Caki2 (cell line): ENCODE measurements at regions not wholly inside any gene's neighbourhood (a gene's known extent, or its start where the extent isn't known, plus 50 kb on each side); places are given as distances from the start of the nearest gene placed in this dataset.
A peak's percentile ranks its signal among the peaks of the same experiment; 100 is the strongest.

Experiments
- DNase-seq: peaks from one replicate; pipeline ENCODE4 v3.0.0-alpha.2; 2015; ENCODE audit warnings: low read depth
- in situ Hi-C: cut with HindIII; loops from 2 replicates; pipeline ENCODE4 v1.10.0; 2016; ENCODE audit warnings: low sequenced_read_pairs, low pct_unique_long_range_greater_than_20kb, mixed read lengths

DNA sequence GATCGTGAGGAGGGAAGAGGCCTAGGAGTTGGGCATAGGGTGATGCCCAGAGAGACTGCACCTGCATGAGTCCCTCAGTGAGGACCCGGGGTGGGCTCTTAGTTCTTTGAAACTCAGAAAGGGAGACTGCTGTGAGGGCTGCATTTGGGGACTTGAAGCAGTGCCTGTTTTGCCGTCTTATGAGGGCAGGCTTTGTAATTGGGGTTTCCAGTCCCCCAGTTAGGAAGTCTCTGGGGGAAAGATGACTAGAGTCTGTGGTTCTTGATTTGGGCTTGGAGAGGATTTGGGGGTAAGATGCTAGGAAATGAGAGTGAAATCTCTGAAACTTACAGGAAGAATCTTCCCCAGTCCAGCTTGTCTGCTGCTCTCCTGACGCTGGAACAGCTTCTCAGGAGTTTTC is 99.6 kb downstream of the ARF6 start:
- in situ Hi-C loops: no loop called here

DNA sequence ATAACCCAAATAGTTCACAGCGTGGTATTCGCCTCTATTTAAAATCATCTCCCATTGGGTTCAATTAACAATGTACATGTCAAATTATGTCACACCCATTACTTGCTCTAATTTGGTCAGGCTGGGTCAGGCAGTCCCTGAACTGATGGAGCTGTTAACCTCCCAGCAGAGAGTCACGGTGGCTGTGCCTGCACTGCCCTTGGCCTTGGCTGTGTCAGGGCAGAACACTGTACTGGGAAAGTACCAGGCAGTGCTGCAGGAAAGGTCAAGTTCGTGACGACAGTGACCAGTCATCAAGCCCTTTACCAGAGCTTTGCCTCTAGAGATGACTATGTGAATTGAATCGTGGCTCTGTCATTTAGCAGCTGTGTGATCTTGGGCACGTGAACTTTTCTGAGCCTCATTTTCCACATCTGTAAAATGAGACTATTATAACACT is 100.0 kb downstream of the ARF6 start:
- DNase-seq: peak; percentile 78
- in situ Hi-C loops: no loop called here

More for the DNA sequence above, 99.6 kb downstream of the ARF6 start:
- DNase-seq: no peak

DNA sequence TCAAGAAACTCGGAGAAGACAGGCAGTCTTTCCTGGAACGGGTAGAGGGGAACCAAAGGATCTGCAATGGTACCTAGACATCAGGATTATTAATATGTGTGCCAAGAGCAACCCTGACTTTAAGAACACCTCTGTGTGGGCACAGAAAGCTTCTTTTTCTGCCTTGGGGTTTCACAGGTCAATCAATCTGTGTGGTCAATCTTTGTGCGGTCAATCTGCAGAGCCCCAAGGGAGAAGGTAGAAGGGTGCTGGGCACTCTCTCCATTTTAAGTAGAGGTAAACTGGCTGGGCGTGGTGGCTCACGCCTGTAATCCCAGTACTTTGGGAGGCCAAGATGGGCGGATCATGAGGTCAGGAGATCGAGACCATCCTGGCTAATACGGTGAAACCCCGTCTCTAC is 100.7 kb downstream of the ARF6 start:
- in situ Hi-C loops: no loop called here
- DNase-seq: no peak

DNA sequence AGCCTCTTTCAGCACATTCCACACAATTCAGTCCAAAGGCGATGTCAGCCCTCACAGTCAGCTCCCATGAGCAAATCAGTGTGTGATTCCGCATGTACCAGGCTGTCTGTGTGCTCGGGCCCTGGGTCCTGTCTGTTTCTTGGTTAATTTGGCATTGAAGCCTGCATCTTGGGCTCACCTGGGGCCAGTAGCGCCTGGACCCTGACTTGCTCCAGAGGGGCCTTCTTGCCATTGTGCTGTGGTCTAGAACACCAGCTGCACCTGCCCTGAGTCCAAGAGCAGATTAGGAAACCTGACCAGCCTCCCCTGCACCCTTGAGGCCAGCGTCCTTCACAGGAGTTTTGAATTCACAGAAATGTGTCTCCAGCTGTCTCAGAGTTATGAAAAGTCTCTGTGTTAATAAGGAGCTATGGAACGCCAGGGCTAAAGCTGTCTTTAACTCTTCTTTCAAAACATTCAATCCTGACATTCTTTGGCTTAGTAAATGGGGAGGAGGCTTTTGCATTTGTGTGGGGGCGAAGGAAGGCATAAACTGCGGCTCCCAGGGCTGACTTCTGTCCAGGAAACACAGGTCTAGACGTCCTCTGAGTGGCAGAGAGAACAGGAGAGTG is 102.2 kb downstream of the ARF6 start:
- in situ Hi-C loops: no loop called here
- no peak for DNase-seq

DNA sequence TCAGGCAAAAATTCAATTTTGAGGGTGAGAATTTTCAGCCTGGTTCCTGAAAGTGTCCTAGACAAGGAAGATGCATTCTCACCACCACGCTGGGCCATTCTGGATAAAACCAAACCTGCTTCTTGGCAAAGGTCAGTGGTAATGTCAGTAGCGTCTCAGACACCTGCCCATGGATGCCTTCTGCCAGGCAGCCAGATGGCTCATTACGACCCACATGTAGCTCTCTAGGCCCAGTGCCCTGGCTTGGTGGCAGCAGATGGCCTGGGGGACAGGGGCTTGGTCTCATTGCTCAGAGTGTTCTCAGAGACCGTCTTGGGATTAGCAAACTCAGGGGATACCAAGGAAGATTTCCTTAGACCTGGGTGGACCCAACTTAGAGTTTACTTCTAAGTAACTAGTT is 105.1 kb downstream of the ARF6 start:
- in situ Hi-C loops: no loop called here
- no peak for DNase-seq

DNA sequence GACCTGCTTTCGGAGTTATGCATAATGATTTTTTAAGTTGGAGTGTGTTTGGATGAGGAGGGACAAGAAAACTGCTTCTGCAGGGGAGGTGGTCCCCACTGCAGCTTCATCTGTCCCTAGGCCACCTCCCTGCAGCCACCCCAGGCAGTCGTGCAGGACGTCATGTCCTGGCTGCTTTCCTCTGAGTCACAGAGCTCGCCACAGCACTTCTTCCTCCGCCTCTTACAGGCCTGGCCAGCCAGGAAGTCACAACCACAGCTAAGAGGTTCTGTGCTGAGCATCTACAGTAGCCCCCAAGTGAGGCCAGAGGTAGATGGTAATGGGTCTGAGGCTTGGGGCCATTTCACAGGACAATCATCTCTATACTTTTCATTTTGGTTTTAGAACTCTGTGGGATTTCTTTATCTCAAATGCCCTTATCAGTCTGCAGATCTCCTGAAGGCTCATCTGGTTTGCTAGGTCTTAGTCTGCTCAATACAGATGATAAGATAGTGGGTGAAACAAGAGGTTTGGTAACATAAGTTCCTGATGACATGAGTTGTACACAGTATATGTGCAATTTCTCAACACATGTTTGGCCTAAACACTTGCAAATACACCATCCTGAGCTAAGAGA is 106.4 kb downstream of the ARF6 start:
- peak; percentile 83 for DNase-seq
- in situ Hi-C loops: no loop called here

DNA sequence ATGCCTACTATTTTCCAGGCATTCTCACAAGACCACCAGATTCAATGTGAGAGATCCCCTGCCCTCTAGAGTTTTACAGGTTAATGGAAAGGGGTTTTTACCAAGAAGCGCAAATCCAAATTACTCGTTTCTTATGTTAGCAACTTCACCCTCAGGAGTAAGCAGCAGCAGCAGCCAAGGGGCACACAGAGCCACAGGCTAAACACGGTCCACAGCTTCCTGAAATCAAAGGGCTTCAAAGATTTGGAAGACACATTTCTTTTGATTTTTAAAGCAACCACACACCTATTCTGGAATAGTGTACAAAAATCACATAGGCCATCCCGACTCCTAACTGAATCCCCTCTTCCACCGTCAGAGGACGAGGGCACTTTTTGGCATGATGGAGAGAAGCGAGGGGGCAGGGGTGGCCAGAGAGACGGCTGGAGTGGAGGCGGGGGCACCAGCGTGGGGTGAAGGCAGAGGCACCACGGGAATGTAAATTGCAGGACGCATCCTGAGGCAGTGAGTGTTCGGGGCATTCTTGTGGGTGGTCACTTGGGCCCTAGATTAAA is 107.0 kb downstream of the ARF6 start:
- DNase-seq: no peak
- in situ Hi-C loops: no loop called here

DNA sequence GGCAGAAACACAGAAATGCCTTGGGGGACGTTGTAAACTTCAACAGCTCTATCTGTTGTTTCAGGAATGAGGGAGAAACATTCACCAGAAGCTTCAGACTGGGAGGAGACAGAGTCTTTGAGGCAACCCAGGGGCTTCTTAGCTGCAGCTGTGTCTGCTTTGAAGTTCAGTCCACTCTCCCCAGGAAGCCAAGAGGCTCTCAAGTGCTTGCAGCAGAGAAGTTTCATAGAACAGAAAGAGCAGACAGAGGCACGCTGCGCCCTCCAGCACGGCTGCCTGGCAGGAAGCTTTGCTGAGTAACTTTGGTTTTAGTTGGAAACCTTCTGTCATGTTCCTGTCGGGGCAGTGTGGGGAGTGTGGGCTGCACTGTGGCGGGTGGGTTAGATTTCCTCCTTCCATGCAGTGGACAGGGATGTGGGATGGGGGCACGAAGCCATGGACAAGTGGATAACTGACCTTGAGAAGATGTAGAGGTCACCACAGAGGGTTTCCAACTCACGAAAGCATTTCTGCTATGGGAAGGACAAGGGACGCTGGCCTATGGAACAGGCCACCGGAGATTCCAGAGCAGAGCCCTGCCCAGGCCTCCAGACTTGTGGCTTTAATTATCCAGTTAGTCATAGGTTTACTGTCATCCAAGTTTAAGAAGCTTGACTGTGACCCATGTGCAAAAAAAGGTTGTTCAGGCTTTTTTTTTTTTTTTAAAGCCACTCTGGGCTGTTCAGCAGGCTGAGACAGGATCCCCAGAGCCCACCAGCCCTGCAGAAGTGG is 107.7 kb downstream of the ARF6 start:
- in situ Hi-C loops: no loop called here
- peak; percentile 87 for DNase-seq

DNA sequence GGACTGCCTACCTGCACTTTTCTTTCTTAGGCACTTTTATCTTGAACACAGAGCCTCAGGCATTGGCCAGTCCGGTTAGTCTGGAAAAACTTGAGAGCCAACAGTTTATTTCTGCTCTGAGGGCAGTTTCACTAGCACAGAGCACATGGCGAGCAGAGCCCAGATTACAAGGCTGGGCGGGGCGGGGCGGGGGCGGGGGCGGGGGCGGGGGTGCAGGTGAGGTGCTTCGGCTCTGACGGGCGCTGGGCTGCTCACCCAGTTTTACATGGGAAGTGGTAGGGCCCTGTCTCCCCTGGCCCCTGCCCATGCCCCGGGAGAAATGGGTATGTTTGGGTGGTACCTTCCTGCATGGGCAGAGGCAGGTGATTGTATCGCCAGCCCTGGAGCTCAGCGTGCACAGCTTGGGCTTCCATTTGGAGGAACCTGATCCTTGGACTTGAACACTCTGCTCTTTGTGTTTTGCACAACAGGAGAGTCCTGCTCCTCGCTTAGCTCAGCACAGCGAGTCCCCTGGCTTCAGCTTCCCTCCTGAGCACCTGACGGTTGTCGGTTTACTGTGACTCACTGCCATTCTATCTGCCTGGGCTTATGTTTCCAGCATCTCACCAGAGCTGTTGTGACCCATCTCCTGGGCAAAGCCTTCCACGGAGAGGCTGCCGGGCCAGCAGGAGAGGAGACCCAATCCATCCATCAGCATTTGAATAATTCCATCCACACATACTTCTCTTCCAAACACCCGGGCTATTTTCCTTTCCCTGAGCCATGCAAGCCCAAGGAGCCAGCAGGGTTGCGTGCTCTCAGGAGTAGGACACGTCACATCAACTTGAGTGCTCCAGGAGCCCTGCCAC is 108.5 kb downstream of the ARF6 start:
- in situ Hi-C loops: no loop called here
- DNase-seq: peak; percentile 85

DNA sequence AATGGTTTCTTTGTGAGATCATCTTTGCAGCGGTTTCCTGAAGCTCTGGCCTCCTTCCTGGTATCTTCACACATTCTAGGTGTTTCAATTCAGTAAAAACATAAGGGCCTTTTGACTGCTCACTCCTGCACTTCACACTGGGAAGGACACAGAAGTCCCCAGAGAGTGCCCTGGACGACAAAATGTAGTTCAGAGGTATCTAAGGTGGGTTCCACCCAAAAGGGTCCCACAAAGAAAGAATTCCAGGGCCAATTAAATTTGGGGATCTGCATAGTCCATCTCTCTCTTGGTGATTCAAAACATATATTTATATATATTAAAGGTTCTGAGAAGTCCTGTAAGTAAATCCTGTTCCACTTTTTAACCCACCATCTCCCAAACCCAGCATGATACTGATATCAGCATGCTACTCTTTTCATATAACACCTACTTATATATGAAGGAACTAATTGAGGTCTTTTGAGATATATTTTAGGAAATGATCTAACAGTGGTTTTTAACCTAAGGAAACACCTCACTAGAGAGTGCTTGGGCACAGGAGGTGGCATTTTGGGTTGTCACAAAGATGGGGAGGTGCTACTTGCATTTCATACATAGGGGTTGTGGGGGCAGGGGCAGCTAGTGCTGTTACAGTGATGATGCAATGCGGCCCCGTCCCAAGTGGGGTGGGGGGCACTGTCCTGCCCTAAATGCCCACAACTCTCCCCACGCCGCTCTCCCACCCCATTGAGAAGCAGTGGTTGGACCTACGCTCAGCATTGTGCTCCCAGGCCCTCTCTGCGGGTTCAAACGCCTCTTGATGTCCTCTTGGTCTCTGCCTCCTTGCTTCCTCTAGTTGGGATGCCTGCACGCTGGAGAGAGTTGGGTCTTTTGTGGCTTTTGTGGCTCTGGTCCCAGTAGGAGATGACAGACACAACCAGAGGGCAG is 109.4 kb downstream of the ARF6 start:
- no peak for DNase-seq
- in situ Hi-C loops: no loop called here

DNA sequence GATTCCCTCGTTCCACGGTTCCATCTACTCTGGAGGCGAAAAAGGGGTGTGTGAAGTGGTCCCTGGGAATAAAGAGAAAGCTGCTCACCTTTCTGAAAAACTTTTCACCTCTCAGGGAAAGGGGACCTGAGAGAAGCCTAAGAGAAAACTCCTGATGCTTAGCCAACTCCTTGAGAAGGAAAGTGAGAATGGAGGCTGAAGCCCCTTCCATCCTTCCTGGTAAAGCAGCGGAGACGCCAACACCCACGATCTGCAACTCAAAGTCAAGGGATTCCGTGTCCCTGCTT is 110.0 kb downstream of the ARF6 start:
- in situ Hi-C loops: no loop called here
- no peak for DNase-seq

DNA sequence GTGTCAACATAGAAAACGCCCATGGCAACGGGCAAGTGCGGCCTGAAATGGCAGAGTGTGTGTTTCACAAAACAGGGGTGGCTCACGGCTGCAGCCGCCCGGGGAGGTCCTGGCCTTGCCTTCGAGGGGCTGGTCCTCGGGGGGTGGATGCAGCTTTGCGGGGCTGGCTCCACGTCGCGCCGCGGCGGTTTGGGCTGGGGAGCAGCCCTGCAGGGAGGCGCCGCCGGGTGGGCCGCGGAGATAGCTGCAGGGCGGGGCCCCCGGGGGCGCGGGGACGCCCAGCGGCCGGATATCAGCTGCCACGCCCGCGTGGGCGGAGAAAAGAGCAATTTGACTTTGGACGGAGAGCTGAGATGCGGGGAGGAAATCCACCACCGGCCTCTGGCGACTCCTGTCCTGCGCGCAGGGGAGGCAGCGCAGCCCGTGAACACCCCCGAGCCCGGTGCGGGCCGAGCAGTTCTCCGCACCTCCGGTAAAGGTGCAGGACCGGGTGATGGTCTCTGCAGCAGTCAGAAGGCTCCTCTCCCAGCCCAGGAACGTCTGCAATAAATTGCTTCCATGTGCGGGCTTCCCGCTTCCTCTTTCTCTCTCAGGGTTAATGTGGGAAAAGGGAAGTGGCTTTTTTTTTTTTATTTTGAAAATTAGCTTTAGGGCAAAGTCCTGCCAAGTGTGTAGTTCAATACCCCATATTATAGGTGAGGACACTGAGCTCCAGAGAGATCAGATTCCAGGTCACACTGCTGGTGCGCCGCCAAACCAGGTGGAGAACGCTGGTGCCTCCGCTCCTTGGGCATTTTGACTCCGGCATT is 110.5 kb downstream of the ARF6 start:
- in situ Hi-C loops: no loop called here
- DNase-seq: peak; percentile 80

DNA sequence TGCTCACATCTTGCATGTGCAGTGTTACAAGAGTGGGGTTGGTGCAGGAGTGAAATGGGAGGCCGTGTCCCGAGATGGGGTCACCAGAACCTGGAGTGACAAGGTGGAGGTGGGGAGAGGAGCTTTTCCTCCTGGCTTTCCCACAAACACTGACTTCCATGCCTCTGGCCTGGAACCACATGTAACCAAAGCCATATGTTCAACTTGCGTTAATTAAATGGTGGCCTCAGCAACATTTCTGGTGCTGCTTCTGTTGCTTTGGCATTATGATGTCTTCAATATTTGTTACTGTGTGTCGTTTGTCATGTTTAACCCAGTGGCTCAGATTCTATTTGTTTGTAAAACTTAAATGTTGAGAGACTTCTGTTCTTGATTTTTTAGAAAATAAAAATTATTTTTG is 110.2 kb downstream of the VCPKMT start:
- in situ Hi-C loops: no loop called here
- no peak for DNase-seq

DNA sequence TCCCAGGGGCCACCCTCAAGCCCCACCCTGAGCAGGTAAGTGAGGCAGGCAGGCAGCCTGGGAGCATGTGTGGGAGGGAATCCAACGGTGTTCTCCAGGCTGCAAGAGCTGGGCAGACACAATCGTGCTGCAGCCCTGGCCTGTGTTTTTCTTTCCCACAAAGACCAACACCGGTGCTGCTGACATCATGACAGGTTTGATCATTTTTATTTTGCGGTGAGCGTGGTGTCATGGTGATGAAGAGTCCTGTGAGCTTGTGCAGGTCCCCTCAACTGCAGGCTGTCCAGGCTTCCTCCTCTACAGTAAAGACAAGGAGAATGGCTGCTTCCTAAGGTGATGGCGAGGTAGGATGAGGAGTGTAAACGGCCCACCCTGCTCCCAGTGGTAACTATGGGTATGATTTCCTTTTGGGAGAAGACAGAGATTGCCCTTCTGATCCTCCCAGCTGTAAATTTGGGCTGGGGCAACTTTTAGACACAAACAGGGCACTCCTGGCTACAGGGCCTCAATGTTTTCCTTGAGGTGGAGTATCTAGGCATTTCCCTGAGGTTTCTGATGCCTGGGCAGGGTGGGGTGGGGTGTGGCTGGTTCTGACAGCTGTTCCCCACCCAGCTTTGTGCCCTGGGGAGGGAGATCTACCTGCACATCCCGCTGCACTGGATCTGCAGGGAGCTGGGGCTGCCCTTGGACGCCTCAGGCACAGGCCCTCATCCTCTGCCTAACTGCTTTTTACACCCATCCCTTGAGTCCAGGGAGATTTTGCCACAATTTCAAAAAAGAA is 109.1 kb downstream of the VCPKMT start:
- in situ Hi-C loops: no loop called here
- no peak for DNase-seq

DNA sequence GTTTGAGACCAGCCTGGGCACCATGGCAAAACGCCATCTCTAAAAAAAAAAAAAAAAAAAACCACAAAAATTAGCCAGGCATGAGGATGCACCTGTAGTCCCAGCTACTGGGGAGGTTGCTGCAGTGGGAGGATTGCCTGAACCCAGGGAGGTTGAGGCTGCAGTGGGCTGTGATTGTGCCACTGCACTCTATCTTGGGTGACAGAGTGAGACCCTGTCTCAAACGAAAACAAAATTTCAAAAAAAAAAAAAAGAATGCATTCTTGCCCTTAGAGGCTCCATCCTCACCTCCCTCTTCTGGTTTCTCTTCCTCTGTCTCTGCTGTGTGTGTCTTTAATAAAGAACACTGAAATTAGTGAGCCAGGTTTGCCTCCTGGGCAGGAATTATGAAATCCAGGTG is 107.8 kb downstream of the VCPKMT start:
- in situ Hi-C loops: no loop called here
- DNase-seq: no peak

DNA sequence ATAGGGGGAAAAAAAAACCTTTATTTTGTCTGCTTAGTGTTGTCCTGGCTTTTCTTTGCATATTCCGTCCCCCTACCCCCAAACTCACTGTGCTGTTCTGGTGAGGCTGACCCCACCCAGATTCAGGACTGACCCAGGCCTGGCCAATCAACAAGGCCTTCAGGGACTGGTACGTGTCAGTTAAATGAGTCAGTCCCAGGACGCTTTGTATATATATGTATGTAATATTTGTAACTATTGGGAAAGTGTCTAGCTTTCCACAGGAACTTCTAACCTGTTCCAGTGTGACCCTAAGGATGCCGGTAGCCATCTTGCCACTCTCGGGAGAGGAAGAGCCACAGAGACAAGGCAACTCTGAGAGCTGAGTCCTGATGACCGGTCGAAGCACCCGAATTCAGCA is 107.4 kb downstream of the VCPKMT start:
- no peak for DNase-seq
- in situ Hi-C loops: no loop called here
